BJ (cell line): ENCODE measurements at regions not wholly inside any gene's neighbourhood (a gene's known extent, or its start where the extent isn't known, plus 50 kb on each side); places are given as distances from the start of the nearest gene placed in this dataset.

Source experiments
- CTCF ChIA-PET: fragments of 350-600 bp; formaldehyde crosslinking; extraction: SDS; loops from one replicate; lab custom pipeline; 2021; ENCODE audit warnings: antibody characterized with exemption, inconsistent platforms; lab: Yijun Ruan, JAX
- POLR2A ChIA-PET: fragments of 300-600 bp; sonication (Branson Sonifier 250); formaldehyde crosslinking; extraction: SDS; loops from one replicate; lab custom pipeline; 2021; ENCODE audit warnings: antibody characterized with exemption; lab: Charles Lee
- DNase-seq: peaks from one replicate; pipeline ENCODE4 v3.0.0-alpha.2; 2011; ENCODE audit warnings: low read depth
- H3K27me3 ChIP-seq: 2 replicates; pipeline ENCODE4 v1.6.0; 2011; ENCODE audit warnings: low read length; ENCODE audit not compliant: control insufficient read depth, insufficient read depth
- H3K36me3 ChIP-seq: 2 replicates; pipeline ENCODE4 v1.5.1; 2011; ENCODE audit warnings: low read length; ENCODE audit not compliant: control insufficient read depth, insufficient read depth
- H3K4me3 ChIP-seq: 2 replicates; pipeline ENCODE4 v1.5.1; 2011; ENCODE audit warnings: low read depth, mild to moderate bottlenecking, control low read depth, low read length
- CTCF ChIP-seq: IDR thresholded peaks from 2 replicates; pipeline ENCODE4 v1.5.1; 2011; ENCODE audit warnings: low read depth, mild to moderate bottlenecking, control low read depth, inconsistent platforms, low read length, moderate library complexity; ENCODE audit not compliant: insufficient read depth

GRCh38 chr21:16956824-16957223 lies 556.0 kb upstream of the CXADR start:
- no peak overlapping the region for H3K4me3 ChIP-seq
- no peaks in the 10 kb centered on the region for H3K36me3 ChIP-seq
- ChIA-PET POLR2A (no interaction called here), CTCF (interaction anchor here (0.6 to 1.0 kb wide), 2 partner anchors 11 to 311 kb away, joined by 3 read pairs; no protein-coding TSS in a partner anchor)
- DNase-seq: no peak
- no peaks in the 10 kb centered on the region for H3K27me3 ChIP-seq
- no peak for TF ChIP-seq CTCF

GRCh38 chr21:16965424-16965823 lies 547.4 kb upstream of the CXADR start:
- H3K36me3 ChIP-seq: no peaks in the 10 kb centered on the region
- ChIA-PET POLR2A (no interaction called here), CTCF (no interaction called here)
- no peak overlapping the region for H3K4me3 ChIP-seq
- DNase-seq: no peak
- H3K27me3 ChIP-seq: no peaks in the 10 kb centered on the region
- TF ChIP-seq CTCF: no peak

- DNase-seq: no peak
- CTCF ChIA-PET: no interaction called here
- no peaks in the 10 kb centered on the region for H3K27me3 ChIP-seq
- no peak overlapping the region for H3K4me3 ChIP-seq
- H3K36me3 ChIP-seq: no peaks in the 10 kb centered on the region
- TF ChIP-seq CTCF: no peak
- POLR2A ChIA-PET: no interaction called here
Measured at GRCh38 chr21:16968436-16968835, 544.4 kb upstream of the CXADR start.

- H3K27me3 ChIP-seq: no peaks in the 10 kb centered on the region
- DNase-seq: no peak
- no peak overlapping the region for H3K4me3 ChIP-seq
- TF ChIP-seq CTCF: no peak
- no peaks in the 10 kb centered on the region for H3K36me3 ChIP-seq
- POLR2A ChIA-PET: no interaction called here
- CTCF ChIA-PET: no interaction called here
Measured at GRCh38 chr21:16969636-16970035, 543.2 kb upstream of the CXADR start.

GRCh38 chr21:16974060-16974459 lies 538.8 kb upstream of the CXADR start:
- Histone ChIP-seq H3K27me3 (no peaks in the 10 kb centered on the region), H3K36me3 (no peaks in the 10 kb centered on the region), H3K4me3 (no peak overlapping the region)
- POLR2A ChIA-PET: no interaction called here
- no peak for DNase-seq
- CTCF ChIA-PET: no interaction called here
- no peak for TF ChIP-seq CTCF
